GM10266 (cell line): ENCODE measurements at regions not wholly inside any gene's neighbourhood (a gene's known extent, or its start where the extent isn't known, plus 50 kb on each side); places are given as distances from the start of the nearest gene placed in this dataset.

Source experiments
- DNase-seq: peaks from one replicate; pipeline ENCODE4 v3.0.0; 2012; ENCODE audit errors: extremely low spot score
- TF ChIP-seq, protein P1 (sequence below): IDR thresholded peaks from 2 replicates; pipeline ENCODE4 v1.5.1; 2012; ENCODE audit warnings: mild to moderate bottlenecking, low read depth; ENCODE audit not compliant: control insufficient read depth, insufficient read depth; ENCODE audit errors: missing control alignments

DNA sequence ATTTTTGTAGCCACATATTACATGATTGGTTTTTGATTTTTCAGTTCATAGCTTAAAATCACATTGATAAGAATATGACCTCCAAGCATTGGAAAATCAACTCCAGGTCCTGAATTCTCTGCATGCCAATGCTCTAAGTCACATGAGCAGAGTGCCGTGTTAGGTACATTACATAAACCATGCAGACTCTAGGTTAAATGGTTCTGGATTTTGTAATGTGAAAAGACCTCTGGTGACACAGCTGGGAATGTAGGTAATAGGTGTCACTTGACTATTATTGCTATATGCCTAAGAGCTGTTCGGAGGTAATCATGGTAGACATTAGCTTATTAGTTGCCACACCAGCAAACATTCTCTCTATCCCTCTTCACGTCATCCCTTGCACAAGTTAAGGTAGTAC is 231.1 kb upstream of the SALL1 start:
- TF ChIP-seq, protein P1, sequence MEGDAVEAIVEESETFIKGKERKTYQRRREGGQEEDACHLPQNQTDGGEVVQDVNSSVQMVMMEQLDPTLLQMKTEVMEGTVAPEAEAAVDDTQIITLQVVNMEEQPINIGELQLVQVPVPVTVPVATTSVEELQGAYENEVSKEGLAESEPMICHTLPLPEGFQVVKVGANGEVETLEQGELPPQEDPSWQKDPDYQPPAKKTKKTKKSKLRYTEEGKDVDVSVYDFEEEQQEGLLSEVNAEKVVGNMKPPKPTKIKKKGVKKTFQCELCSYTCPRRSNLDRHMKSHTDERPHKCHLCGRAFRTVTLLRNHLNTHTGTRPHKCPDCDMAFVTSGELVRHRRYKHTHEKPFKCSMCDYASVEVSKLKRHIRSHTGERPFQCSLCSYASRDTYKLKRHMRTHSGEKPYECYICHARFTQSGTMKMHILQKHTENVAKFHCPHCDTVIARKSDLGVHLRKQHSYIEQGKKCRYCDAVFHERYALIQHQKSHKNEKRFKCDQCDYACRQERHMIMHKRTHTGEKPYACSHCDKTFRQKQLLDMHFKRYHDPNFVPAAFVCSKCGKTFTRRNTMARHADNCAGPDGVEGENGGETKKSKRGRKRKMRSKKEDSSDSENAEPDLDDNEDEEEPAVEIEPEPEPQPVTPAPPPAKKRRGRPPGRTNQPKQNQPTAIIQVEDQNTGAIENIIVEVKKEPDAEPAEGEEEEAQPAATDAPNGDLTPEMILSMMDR: no peak
- no peak for DNase-seq

DNA sequence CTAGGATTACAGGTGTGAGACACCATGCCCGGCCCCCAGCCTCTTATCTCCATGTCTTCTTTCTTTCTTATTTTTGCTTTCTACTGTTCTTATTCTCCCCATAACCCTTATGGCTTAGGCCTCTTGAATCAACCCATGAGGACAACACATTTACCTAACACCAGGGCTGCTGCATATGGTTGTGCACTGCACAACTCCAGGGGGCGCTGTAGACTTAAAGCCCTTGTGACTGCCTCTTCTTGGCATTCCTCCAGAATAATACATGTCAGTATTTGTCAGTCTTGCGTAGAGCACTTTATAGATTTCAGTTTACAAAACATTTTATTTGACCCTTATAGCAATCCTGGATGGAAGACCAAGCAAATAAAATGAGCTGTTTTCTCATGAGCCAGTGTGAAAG is 225.0 kb upstream of the SALL1 start:
- TF ChIP-seq, protein P1: no peak

DNA sequence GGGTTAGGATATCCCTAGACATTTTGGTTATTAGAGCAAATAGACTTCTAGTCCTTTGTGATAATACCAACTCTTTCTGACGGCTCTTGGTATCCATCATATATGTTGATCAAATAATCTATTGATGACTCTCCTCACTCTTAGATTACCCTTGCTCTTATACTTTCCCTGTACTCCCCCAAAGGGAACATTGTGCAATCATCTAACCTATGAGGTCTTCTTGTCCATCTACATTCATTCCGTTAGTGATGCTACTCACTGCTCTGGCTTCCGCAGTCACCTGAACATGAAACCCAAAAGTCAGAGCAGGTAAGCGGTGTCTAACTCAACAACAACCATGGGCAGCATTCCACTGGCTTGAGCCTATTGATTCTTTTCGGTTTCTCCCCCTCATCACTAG is 223.7 kb upstream of the SALL1 start:
- DNase-seq: no peak

More for the DNA sequence above, 225.0 kb upstream of the SALL1 start:
- no peak for DNase-seq

DNA sequence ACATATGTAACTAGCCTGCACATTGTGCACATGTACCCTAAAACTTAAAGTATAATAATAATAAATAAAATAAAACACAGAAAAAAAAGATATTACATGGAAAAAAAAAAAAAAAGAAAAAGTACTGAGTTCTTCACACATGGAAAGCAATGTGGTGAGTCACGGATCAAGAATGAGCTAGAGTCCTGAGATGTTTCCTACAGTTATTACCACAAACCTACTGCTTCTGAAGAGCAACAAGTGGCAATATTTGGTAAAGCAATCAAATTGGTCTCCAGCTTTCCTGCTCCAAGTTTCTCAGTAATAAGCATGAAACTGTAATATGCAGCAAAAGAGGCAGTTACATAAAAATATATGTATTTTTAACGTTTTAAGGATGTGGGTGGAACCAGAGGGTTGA is 223.3 kb upstream of the SALL1 start:
- no peak for DNase-seq
- TF ChIP-seq, protein P1: no peak

More for the DNA sequence above, 223.7 kb upstream of the SALL1 start:
- TF ChIP-seq, protein P1: no peak

DNA sequence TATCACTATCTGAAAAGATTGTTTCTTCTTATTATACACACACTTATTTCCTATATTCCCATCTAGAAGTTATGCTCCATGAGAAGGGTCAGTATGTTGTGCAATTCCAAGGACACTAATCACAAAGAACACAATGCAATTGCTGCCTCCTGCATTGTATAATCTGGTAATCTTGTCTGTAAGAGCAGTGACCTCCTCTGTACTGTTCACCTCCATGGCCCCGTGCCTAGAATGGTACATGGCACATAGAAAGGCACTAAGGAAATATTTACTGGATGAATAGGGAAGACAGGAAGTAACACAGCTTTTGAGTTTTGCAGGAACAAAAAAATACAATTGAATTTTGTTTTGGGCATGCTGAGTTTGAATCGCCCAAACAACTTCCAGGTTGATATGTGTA is 214.6 kb upstream of the SALL1 start:
- DNase-seq: no peak
- TF ChIP-seq, protein P1: no peak

DNA sequence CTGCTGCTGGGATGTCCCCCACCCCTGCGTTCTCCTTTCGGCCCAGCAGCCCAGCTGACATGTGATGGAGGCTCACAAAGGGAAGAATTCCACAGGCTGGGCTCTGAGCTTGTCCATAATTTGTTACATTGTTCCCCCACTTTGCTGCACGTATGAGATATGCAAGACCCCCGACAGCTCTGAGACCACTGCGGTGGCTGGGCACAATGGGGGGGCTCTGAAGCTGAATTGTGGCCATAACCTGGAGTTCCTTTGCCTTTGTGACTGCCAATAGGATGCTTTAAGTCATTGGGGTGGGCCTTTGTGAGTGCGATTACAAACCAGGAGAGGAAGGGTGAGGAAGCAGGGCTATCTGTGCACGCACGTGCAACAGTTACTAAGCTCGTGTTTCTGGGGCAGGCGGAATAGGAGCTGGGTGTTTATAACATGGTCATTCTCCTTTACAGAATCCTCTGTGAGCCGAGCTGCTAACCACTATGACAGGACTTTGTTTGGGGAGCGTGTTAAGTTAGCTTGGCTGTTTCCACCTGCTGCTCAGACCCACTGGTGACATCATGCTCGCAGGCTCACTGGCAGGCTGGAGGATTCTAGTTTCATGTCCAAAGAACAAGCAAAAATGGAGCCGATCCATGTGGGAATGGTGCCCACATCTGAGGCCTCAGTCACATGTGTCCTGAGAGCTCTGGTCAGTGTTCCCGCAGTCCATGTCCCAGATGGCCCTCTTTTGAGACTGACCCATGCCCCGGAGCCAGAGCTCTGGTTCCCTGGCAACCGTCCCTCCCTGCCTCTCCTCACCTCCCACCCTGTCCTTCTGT is 208.3 kb upstream of the SALL1 start:
- DNase-seq: no peak
- TF ChIP-seq, protein P1: no peak

DNA sequence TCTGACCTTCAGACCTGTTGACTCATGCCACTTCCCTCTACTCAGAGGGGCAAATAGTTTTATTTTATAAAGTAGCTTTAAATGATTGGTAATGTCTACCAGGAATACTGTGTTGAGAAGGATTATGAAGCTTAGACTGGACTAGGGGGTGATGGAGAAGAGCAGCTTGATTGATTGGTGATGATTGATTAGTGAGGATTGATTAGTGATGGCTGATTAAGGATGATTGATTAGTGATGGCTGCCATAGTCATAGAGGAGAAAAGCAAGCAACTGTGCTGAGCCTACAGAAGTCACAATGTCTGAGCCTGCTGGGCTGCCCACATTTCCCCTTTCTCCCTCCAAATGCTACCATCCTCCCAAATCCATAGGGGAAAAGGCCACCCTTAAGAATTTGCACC is 206.8 kb upstream of the SALL1 start:
- TF ChIP-seq, protein P1: no peak
- DNase-seq: no peak
